Endothelial cell of umbilical vein (primary cell): ENCODE measurements at regions not wholly inside any gene's neighbourhood (a gene's known extent, or its start where the extent isn't known, plus 50 kb on each side); places are given as distances from the start of the nearest gene placed in this dataset.

Experiments used
- BruUV-seq: library from RNA; stranded (reverse); fragments of 400-500 nt; replicated peaks from 2 replicates; lab custom pipeline; 2021; lab: Mats Ljungman, UMichigan
- CTCF ChIA-PET: fragments of 300-600, 350-600 bp; sonication (Branson Sonifier 250); formaldehyde crosslinking; loops from one replicate; lab custom pipeline; 2021; ENCODE audit warnings: antibody characterized with exemption, inconsistent platforms; lab: Charles Lee
- POLR2A ChIA-PET: fragments of 300-600, 350-600 bp; sonication (Branson Sonifier 250); formaldehyde crosslinking; loops from one replicate; lab custom pipeline; 2021; ENCODE audit warnings: antibody characterized with exemption, inconsistent platforms; lab: Charles Lee
- DNase-seq: peaks from one replicate; pipeline ENCODE4 v3.0.0-alpha.2; 2011; ENCODE audit warnings: low read depth, low spot score
- FAIRE-seq: peaks from 2 replicates; lab custom pipeline; 2011; peaks lifted over from hg19 to GRCh38; lab: Jason Lieb, UNC
- H2AFZ ChIP-seq: 2 replicates; pipeline ENCODE4 v1.6.0; 2012; ENCODE audit warnings: low read depth, low read length, control low read depth, inconsistent platforms
- H3K27ac ChIP-seq: 2 replicates; pipeline ENCODE4 v1.5.1; 2011; ENCODE audit warnings: low read depth, mild to moderate bottlenecking, control low read depth, low read length, moderate library complexity; ENCODE audit not compliant: insufficient read depth
- H3K27me3 ChIP-seq, 2 experiments: 2 replicates each; pipeline versions ENCODE4 v1.6.0 to v1.6.1; 2011; ENCODE audit warnings: low read length in 2 of 2, mixed read lengths in 1 of 2; ENCODE audit not compliant: control insufficient read depth in 2 of 2, insufficient read depth in 2 of 2
- H3K36me3 ChIP-seq, 2 experiments: 2 replicates in 1 of 2; 3 replicates in 1 of 2; pipeline ENCODE4 v1.5.1; 2011; ENCODE audit warnings: low read length in 2 of 2, mild to moderate bottlenecking in 1 of 2, moderate library complexity in 1 of 2; ENCODE audit not compliant: control insufficient read depth in 2 of 2, insufficient read depth in 2 of 2; ENCODE audit errors: extremely low read depth in 1 of 2
- H3K4me1 ChIP-seq: 3 replicates; pipeline ENCODE4 v1.5.1; 2011; ENCODE audit warnings: mild to moderate bottlenecking, low read length; ENCODE audit not compliant: control insufficient read depth, insufficient read depth; ENCODE audit errors: extremely low read depth
- H3K4me2 ChIP-seq: 2 replicates; pipeline ENCODE4 v1.6.1; 2011; ENCODE audit warnings: low read length, control low read depth, mixed read lengths; ENCODE audit not compliant: insufficient read depth
- H3K4me3 ChIP-seq, 3 experiments: fragments of 200-600 bp in 1 of 3; sonication (generic), shearing (Covaris generic) in 1 of 3; replicated peaks in 1 of 3; 2 replicates each; pipeline ENCODE4 v1.5.1; 2011 to 2016; ENCODE audit warnings: control low read depth in 3 of 3, low read length in 3 of 3, mild to moderate bottlenecking in 2 of 3, inconsistent platforms in 1 of 3, low read depth in 1 of 3, moderate library complexity in 1 of 3; ENCODE audit not compliant: insufficient read depth in 1 of 3
- H3K79me2 ChIP-seq: 2 replicates; pipeline ENCODE4 v1.6.0; 2012; ENCODE audit warnings: low read length, inconsistent platforms; ENCODE audit not compliant: control insufficient read depth, insufficient read depth
- H3K9ac ChIP-seq: replicated peaks from 2 replicates; pipeline ENCODE3; 2011; ENCODE audit warnings: low read length, control low read depth; ENCODE audit not compliant: insufficient read depth; ENCODE audit errors: extremely low read depth
- H3K9me1 ChIP-seq: replicated peaks from 3 replicates; pipeline ENCODE4 v1.6.0; 2011; ENCODE audit warnings: mild to moderate bottlenecking, low read length; ENCODE audit not compliant: control insufficient read depth, insufficient read depth; ENCODE audit errors: extremely low read depth
- H3K9me3 ChIP-seq: replicated peaks from 2 replicates; pipeline ENCODE4 v1.5.1; 2012; ENCODE audit warnings: low read length, inconsistent platforms; ENCODE audit not compliant: control insufficient read depth, insufficient read depth
- H4K20me1 ChIP-seq: replicated peaks from 2 replicates; pipeline ENCODE3; 2011; ENCODE audit warnings: mild to moderate bottlenecking, low read length; ENCODE audit not compliant: control insufficient read depth, insufficient read depth; ENCODE audit errors: extremely low read depth
- CTCF ChIP-seq, 2 donors: IDR thresholded peaks; 1 replicate in 1 of 2; 2 replicates in 1 of 2; pipeline ENCODE4 v1.5.1; 2011; ENCODE audit warnings: low read length in 2 of 2, mild to moderate bottlenecking in 2 of 2, moderate library complexity in 2 of 2, control low read depth in 1 of 2, inconsistent platforms in 1 of 2, low read depth in 1 of 2; ENCODE audit not compliant: insufficient read depth in 1 of 2; ENCODE audit errors: extremely low read depth in 1 of 2
- EZH2 ChIP-seq: IDR thresholded peaks from 2 replicates; pipeline ENCODE4 v1.6.1; 2012; ENCODE audit warnings: borderline replicate concordance, low read depth, mild to moderate bottlenecking, moderate library complexity, low read length, inconsistent platforms; ENCODE audit not compliant: severe bottlenecking
- FOS ChIP-seq: IDR thresholded peaks from 2 replicates; pipeline ENCODE4 v1.6.1; 2011; ENCODE audit warnings: mild to moderate bottlenecking, low read length, moderate library complexity, borderline replicate concordance; ENCODE audit not compliant: insufficient read depth
- GATA2 ChIP-seq: IDR thresholded peaks from 2 replicates; pipeline ENCODE4 v1.7.0; 2011; ENCODE audit warnings: low read depth, mild to moderate bottlenecking, moderate library complexity, mixed read lengths, low read length; ENCODE audit not compliant: insufficient read length, insufficient read depth
- JUN ChIP-seq: IDR thresholded peaks from 2 replicates; pipeline ENCODE4 v1.6.1; 2011; ENCODE audit warnings: borderline replicate concordance, low read depth; ENCODE audit not compliant: insufficient read length, insufficient read depth
- MAX ChIP-seq: IDR thresholded peaks from 2 replicates; pipeline ENCODE4 v1.6.1; 2011; ENCODE audit not compliant: insufficient read depth, insufficient read length
- MYC ChIP-seq: IDR thresholded peaks from one replicate; pipeline ENCODE4 v1.6.1; 2011; ENCODE audit warnings: mild to moderate bottlenecking, low read depth, low read length
- POLR2A ChIP-seq: IDR thresholded peaks from 2 replicates; pipeline ENCODE4 v1.6.1; 2012; ENCODE audit warnings: low read depth, mild to moderate bottlenecking, control low read depth, low read length
- POLR2AphosphoS5 ChIP-seq: IDR thresholded peaks from 2 replicates; pipeline ENCODE4 v1.6.1; 2012; ENCODE audit warnings: low read depth, mild to moderate bottlenecking, control low read depth, low read length, moderate library complexity; ENCODE audit not compliant: insufficient read depth
- dilution Hi-C: fragments of 300-500 bp; cut with MboI; formaldehyde crosslinking; loops from one replicate; pipeline ENCODE4 v1.15.0; 2019; ENCODE audit warnings: low sequenced_read_pairs; ENCODE audit not compliant: extremely low pct_ligation_motif_present
- intact Hi-C: fragments of 100-400 bp; cut with micrococcal nuclease; formaldehyde crosslinking; loops from one replicate; pipeline ENCODE4 v1.10.0; 2022

- dilution Hi-C loops (no loop called here), intact Hi-C loops (no loop called here)
- no TSS peak for BruUV-seq
These were observed 153.6 kb downstream of the BMP2 start for GRCh38 chr20:6920991-6921613.

More at GRCh38 chr20:6920991-6921613, 153.6 kb downstream of the BMP2 start:
- ChIA-PET POLR2A (no interaction called here), CTCF (interaction anchor here (0.7 to 2.0 kb wide), 2 partner anchors 14 to 22 kb away, joined by 3 to 4 read pairs; no protein-coding TSS in a partner anchor)
- no peak overlapping the region for H2AFZ ChIP-seq
- no peak overlapping the region for H3K4me2 ChIP-seq
- no peaks in the 10 kb centered on the region for H3K9me1 ChIP-seq
- no peaks in the 10 kb centered on the region for H3K36me3 ChIP-seq
- H3K27me3 ChIP-seq = no peaks in the 10 kb centered on the region
- no peaks in the 10 kb centered on the region for H4K20me1 ChIP-seq
- no peaks in the 10 kb centered on the region for H3K4me1 ChIP-seq
- TF ChIP-seq MAX (no peak), MYC (no peak), EZH2 (no peak), FOS (no peak), CTCF (IDR thresholded peaks at IDR 0.05; ENCODE audit: extremely low read depth in 1 of 2, insufficient read depth in 1 of 2, low read depth in 1 of 2, low read length in 2 of 2) (no peak), POLR2AphosphoS5 (no peak), GATA2 (no peak), JUN (no peak), POLR2A (no peak)
- H3K4me3 ChIP-seq = no peak overlapping the region
- FAIRE-seq (no peak), DNase-seq (no peak)
- H3K79me2 ChIP-seq = no peaks in the 10 kb centered on the region
- H3K27ac ChIP-seq = no peak overlapping the region
- no peak overlapping the region for H3K9ac ChIP-seq
- H3K9me3 ChIP-seq = no peaks in the 10 kb centered on the region
